ENCODE measurements at regions not wholly inside any gene's neighbourhood (a gene's known extent, or its start where the extent isn't known, plus 50 kb on each side); places are given as distances from the start of the nearest gene placed in this dataset.

DNA sequence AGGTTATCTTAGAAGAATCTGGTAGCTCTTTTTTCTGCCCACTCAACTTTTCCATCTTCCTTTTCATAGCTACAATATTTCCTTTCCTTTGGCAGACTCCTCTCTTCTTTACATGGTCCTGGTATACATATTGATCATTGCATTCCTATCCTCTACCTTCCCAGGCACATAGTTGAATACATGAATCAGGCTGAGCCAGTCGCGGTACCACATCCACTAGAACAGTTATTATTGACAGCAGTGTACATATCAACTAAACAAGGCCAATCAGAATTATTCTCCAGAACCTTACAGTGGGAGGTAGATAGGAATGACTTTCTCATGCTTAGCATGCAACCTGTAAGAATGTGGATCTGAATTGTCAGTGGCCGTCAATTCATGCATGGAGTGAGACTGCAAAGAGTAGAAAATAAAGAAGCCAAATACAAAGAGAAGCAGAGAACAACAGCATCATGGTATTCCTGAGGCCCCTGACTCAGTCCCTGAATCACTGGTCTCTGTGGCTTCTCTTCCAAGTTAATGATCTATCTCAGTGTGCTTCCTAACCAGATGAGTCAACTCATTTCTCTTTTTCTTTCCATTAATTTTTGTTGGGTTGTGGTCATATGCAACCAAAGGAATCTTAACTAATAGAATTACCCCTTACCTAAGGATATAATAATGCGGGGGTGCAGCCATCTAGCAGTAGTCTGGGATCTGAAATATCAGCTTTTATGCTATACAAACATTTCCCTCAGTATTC is 60.9 kb upstream of the DCBLD2 start:
- TF ChIP-seq, protein P1, sequence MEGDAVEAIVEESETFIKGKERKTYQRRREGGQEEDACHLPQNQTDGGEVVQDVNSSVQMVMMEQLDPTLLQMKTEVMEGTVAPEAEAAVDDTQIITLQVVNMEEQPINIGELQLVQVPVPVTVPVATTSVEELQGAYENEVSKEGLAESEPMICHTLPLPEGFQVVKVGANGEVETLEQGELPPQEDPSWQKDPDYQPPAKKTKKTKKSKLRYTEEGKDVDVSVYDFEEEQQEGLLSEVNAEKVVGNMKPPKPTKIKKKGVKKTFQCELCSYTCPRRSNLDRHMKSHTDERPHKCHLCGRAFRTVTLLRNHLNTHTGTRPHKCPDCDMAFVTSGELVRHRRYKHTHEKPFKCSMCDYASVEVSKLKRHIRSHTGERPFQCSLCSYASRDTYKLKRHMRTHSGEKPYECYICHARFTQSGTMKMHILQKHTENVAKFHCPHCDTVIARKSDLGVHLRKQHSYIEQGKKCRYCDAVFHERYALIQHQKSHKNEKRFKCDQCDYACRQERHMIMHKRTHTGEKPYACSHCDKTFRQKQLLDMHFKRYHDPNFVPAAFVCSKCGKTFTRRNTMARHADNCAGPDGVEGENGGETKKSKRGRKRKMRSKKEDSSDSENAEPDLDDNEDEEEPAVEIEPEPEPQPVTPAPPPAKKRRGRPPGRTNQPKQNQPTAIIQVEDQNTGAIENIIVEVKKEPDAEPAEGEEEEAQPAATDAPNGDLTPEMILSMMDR (IDR thresholded peaks at IDR 0.05; ENCODE audit: poor library complexity, severe bottlenecking): no peak
- no peak for DNase-seq (ENCODE audit: low spot score)
- Histone ChIP-seq H3K27me3 (ENCODE audit: insufficient read depth, poor library complexity, severe bottlenecking) (no peaks in the 10 kb centered on the region), H3K4me1 (ENCODE audit: insufficient read depth, poor library complexity, severe bottlenecking) (peaks cover 71% of the 10 kb centered on the region), H3K9me3 (ENCODE audit: severe bottlenecking) (no peaks in the 10 kb centered on the region), H3K4me3 (ENCODE audit: severe bottlenecking) (no peak overlapping the region), H3K27ac (ENCODE audit: poor library complexity, severe bottlenecking) (peak overlapping the region; percentile 99), H3K36me3 (ENCODE audit: low read depth) (no peaks in the 10 kb centered on the region)
- ATAC-seq (ENCODE audit: low read depth): peak; percentile 87

DNA sequence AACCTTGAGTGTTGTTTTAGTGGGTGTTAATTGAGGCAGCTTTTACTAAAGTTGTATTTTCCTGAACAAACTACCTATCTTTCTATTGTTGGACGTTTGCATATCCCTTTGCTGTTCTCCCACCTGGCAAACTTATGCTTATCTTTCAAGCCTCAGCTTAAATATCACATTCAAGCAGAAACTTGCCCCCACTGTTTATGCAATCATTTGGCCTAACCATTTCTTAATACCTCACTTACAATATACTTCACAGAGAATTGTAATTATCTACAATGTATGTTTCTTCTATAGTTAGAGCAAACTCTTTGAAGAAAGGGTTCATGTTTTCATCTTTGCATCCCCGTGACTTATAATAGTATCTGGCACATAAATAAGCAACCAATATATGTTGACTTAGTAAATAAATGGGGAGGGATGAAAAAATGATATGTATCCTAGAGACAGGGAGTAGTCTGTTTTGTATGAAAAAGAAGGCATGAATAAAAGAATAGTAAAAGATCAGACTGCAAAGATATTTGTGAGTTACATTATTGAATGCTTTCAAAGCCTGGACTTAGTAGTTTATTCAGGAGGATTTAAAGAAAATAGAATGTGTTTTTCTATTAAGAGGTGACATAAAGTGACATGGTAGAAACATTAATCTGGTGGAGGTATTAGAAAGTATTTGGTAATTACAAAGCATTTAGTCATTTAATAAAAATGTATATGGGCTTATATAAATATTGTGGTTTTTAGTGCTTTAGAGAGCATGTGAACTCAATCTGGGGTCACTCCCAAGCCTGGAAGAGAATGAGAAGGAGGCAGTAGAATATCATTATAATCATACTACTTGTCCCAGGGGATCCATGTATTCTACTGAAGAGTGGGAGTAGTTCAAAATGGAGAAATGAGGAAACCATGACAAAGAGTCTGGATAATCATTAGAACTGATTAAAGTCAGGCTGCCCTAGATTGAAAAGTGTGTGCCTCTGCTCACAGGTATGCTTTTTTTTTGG is 60.0 kb upstream of the DCBLD2 start:
- Histone ChIP-seq H3K27me3 (ENCODE audit: insufficient read depth, poor library complexity, severe bottlenecking) (no peaks in the 10 kb centered on the region), H3K27ac (ENCODE audit: poor library complexity, severe bottlenecking) (peak overlapping the region; percentile 99), H3K4me1 (ENCODE audit: insufficient read depth, poor library complexity, severe bottlenecking) (peaks cover 62% of the 10 kb centered on the region), H3K9me3 (ENCODE audit: severe bottlenecking) (no peaks in the 10 kb centered on the region), H3K4me3 (ENCODE audit: severe bottlenecking) (no peak overlapping the region), H3K36me3 (ENCODE audit: low read depth) (no peaks in the 10 kb centered on the region)
- ATAC-seq (ENCODE audit: low read depth): peak; percentile 40
- TF ChIP-seq, protein P1 (IDR thresholded peaks at IDR 0.05; ENCODE audit: poor library complexity, severe bottlenecking): no peak
- no peak for DNase-seq (ENCODE audit: low spot score)

DNA sequence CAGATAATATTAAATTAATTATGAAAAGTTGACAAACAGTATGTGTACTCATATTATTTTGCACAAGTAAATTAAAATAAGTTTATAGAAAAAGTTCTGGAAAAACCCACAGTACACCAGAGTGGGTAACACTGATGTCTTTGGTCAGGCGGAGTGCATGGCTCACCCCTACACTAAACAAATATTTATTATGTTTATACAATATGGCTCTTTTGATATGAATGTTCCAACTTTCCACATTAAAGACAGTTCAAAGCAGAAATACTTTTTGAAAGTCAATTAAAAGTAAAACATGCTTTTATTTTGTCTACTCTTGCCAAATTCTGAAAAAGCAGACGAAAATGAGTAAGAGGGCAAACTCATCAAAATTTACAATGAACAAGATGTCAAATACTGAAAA is 56.2 kb upstream of the DCBLD2 start:
- Histone ChIP-seq H3K27me3 (ENCODE audit: insufficient read depth, poor library complexity, severe bottlenecking) (no peaks in the 10 kb centered on the region), H3K4me1 (ENCODE audit: insufficient read depth, poor library complexity, severe bottlenecking) (peaks cover 50% of the 10 kb centered on the region), H3K36me3 (ENCODE audit: low read depth) (no peaks in the 10 kb centered on the region), H3K4me3 (ENCODE audit: severe bottlenecking) (no peak overlapping the region), H3K27ac (ENCODE audit: poor library complexity, severe bottlenecking) (no peak overlapping the region), H3K9me3 (ENCODE audit: severe bottlenecking) (no peaks in the 10 kb centered on the region)
- TF ChIP-seq, protein P1 (IDR thresholded peaks at IDR 0.05; ENCODE audit: poor library complexity, severe bottlenecking): no peak
- ATAC-seq (ENCODE audit: low read depth) (no peak), DNase-seq (ENCODE audit: low spot score) (no peak)

DNA sequence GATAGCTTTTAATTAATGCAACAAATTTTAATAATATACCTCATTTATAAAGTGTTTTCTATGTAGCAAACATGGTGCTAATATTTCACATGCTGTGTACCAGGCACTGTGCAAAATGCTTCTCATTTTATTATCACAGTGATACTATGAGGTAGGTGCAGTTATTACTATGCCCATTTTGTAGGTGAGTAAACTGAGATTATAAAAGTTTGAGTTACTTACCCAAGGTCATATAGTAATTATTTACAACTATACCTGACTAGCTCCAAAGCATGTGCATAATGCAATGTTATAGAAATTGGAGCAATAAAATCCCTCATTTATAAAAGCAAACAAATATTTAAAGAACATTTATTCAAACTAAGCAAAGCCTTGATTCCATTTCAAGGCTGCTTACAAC is 54.5 kb upstream of the DCBLD2 start:
- ATAC-seq (ENCODE audit: low read depth) (no peak), DNase-seq (ENCODE audit: low spot score) (no peak)
- Histone ChIP-seq H3K4me3 (ENCODE audit: severe bottlenecking) (no peak overlapping the region), H3K36me3 (ENCODE audit: low read depth) (no peaks in the 10 kb centered on the region), H3K27me3 (ENCODE audit: insufficient read depth, poor library complexity, severe bottlenecking) (no peaks in the 10 kb centered on the region), H3K27ac (ENCODE audit: poor library complexity, severe bottlenecking) (peak overlapping the region; percentile 82), H3K4me1 (ENCODE audit: insufficient read depth, poor library complexity, severe bottlenecking) (peaks cover 33% of the 10 kb centered on the region), H3K9me3 (ENCODE audit: severe bottlenecking) (no peaks in the 10 kb centered on the region)
- TF ChIP-seq, protein P1 (IDR thresholded peaks at IDR 0.05; ENCODE audit: poor library complexity, severe bottlenecking): no peak

All from RWPE2 (cell line).